ENCODE measurements at regions not wholly inside any gene's neighbourhood (a gene's known extent, or its start where the extent isn't known, plus 50 kb on each side); places are given as distances from the start of the nearest gene placed in this dataset.
"Not testable (repeated sequence)": the region's sequence is repeated elsewhere in the genome, so short reads cannot be mapped to it uniquely, and the experiment has no call there.

GRCh38 chr13:33340631-33341030 is 55.1 kb upstream of the STARD13 start:
- Mint-ChIP-seq H3K9me3 (no peaks in the 10 kb centered on the region), H3K36me3 (ENCODE audit: low read depth) (no peaks in the 10 kb centered on the region), H3K27me3 (no peaks in the 10 kb centered on the region), H3K27ac (no peak overlapping the region), H3K4me1 (ENCODE audit: low read depth) (no peaks in the 10 kb centered on the region), H3K4me3 (no peak overlapping the region)

- Mint-ChIP-seq H3K27me3 (no peaks in the 10 kb centered on the region), H3K9me3 (no peaks in the 10 kb centered on the region), H3K27ac (no peak overlapping the region), H3K4me3 (no peak overlapping the region), H3K36me3 (ENCODE audit: low read depth) (no peaks in the 10 kb centered on the region), H3K4me1 (ENCODE audit: low read depth) (no peaks in the 10 kb centered on the region)
Observed at GRCh38 chr13:33341861-33342452, 56.4 kb upstream of the STARD13 start.

GRCh38 chr13:33345842-33346241 is 60.3 kb upstream of the STARD13 start:
- Mint-ChIP-seq H3K27me3 (peaks cover 15% of the 10 kb centered on the region), H3K4me3 (no peak overlapping the region)

GRCh38 chr13:33347861-33348260 is 62.3 kb upstream of the STARD13 start:
- Mint-ChIP-seq H3K4me1 (ENCODE audit: low read depth) (peaks cover 7% of the 10 kb centered on the region), H3K27me3 (peaks cover 35% of the 10 kb centered on the region), H3K36me3 (ENCODE audit: low read depth) (no peaks in the 10 kb centered on the region), H3K4me3 (no peak overlapping the region), H3K27ac (no peak overlapping the region), H3K9me3 (no peaks in the 10 kb centered on the region)

More at GRCh38 chr13:33345842-33346241, 60.3 kb upstream of the STARD13 start:
- peaks cover 3% of the 10 kb centered on the region for H3K4me1 Mint-ChIP-seq (ENCODE audit: low read depth)
- H3K9me3 Mint-ChIP-seq = no peaks in the 10 kb centered on the region
- H3K36me3 Mint-ChIP-seq (ENCODE audit: low read depth) = no peaks in the 10 kb centered on the region
- H3K27ac Mint-ChIP-seq = no peak overlapping the region

- Mint-ChIP-seq H3K36me3 (ENCODE audit: low read depth) (no peaks in the 10 kb centered on the region), H3K4me1 (ENCODE audit: low read depth) (peaks cover 11% of the 10 kb centered on the region), H3K9me3 (no peaks in the 10 kb centered on the region), H3K27me3 (peaks cover 40% of the 10 kb centered on the region), H3K4me3 (no peak overlapping the region), H3K27ac (no peak overlapping the region)
Observed at GRCh38 chr13:33348366-33348765, 62.8 kb upstream of the STARD13 start.

- H3K4me1 Mint-ChIP-seq (ENCODE audit: low read depth) = peaks cover 11% of the 10 kb centered on the region
- H3K27ac Mint-ChIP-seq = no peak overlapping the region
- no peak overlapping the region for H3K4me3 Mint-ChIP-seq
- H3K36me3 Mint-ChIP-seq (ENCODE audit: low read depth) = no peaks in the 10 kb centered on the region
- peaks cover 50% of the 10 kb centered on the region for H3K27me3 Mint-ChIP-seq
- H3K9me3 Mint-ChIP-seq = no peaks in the 10 kb centered on the region
Observed at GRCh38 chr13:33349288-33349985, 63.9 kb upstream of the STARD13 start.

GRCh38 chr13:33349986-33350826 is 64.7 kb upstream of the STARD13 start:
- Mint-ChIP-seq H3K36me3 (ENCODE audit: low read depth) (no peaks in the 10 kb centered on the region), H3K27me3 (peaks cover 52% of the 10 kb centered on the region), H3K9me3 (no peaks in the 10 kb centered on the region), H3K4me3 (peak overlapping the region; percentile 48), H3K4me1 (ENCODE audit: low read depth) (peaks cover 11% of the 10 kb centered on the region), H3K27ac (no peak overlapping the region)

GRCh38 chr13:33351319-33351718 is 65.8 kb upstream of the STARD13 start:
- no peaks in the 10 kb centered on the region for H3K36me3 Mint-ChIP-seq (ENCODE audit: low read depth)
- no peak overlapping the region for H3K4me3 Mint-ChIP-seq
- no peak overlapping the region for H3K27ac Mint-ChIP-seq
- peaks cover 62% of the 10 kb centered on the region for H3K27me3 Mint-ChIP-seq
- H3K4me1 Mint-ChIP-seq (ENCODE audit: low read depth) = peaks cover 11% of the 10 kb centered on the region
- no peaks in the 10 kb centered on the region for H3K9me3 Mint-ChIP-seq

GRCh38 chr13:33352041-33352440 is 66.5 kb upstream of the STARD13 start:
- Mint-ChIP-seq H3K9me3 (no peaks in the 10 kb centered on the region), H3K4me1 (ENCODE audit: low read depth) (peaks cover 11% of the 10 kb centered on the region), H3K27ac (no peak overlapping the region), H3K4me3 (no peak overlapping the region), H3K27me3 (peaks cover 64% of the 10 kb centered on the region), H3K36me3 (ENCODE audit: low read depth) (no peaks in the 10 kb centered on the region)

- H3K4me3 Mint-ChIP-seq = no peak overlapping the region
- no peaks in the 10 kb centered on the region for H3K9me3 Mint-ChIP-seq
- H3K27me3 Mint-ChIP-seq = peaks cover 68% of the 10 kb centered on the region
- no peaks in the 10 kb centered on the region for H3K36me3 Mint-ChIP-seq (ENCODE audit: low read depth)
- peaks cover 11% of the 10 kb centered on the region for H3K4me1 Mint-ChIP-seq (ENCODE audit: low read depth)
- no peak overlapping the region for H3K27ac Mint-ChIP-seq
Observed at GRCh38 chr13:33352526-33352925, 67.0 kb upstream of the STARD13 start.

- peaks cover 68% of the 10 kb centered on the region for H3K27me3 Mint-ChIP-seq
- no peaks in the 10 kb centered on the region for H3K9me3 Mint-ChIP-seq
- peak overlapping the region; percentile 26 for H3K27ac Mint-ChIP-seq
- no peak overlapping the region for H3K4me3 Mint-ChIP-seq
- H3K4me1 Mint-ChIP-seq (ENCODE audit: low read depth) = peaks cover 11% of the 10 kb centered on the region
- no peaks in the 10 kb centered on the region for H3K36me3 Mint-ChIP-seq (ENCODE audit: low read depth)
Observed at GRCh38 chr13:33353210-33353609, 67.7 kb upstream of the STARD13 start.

- peaks cover 63% of the 10 kb centered on the region for H3K27me3 Mint-ChIP-seq
- no peaks in the 10 kb centered on the region for H3K36me3 Mint-ChIP-seq (ENCODE audit: low read depth)
- H3K9me3 Mint-ChIP-seq = no peaks in the 10 kb centered on the region
- no peak overlapping the region for H3K4me3 Mint-ChIP-seq
- no peak overlapping the region for H3K27ac Mint-ChIP-seq
- peaks cover 11% of the 10 kb centered on the region for H3K4me1 Mint-ChIP-seq (ENCODE audit: low read depth)
Observed at GRCh38 chr13:33353646-33354045, 68.1 kb upstream of the STARD13 start.

GRCh38 chr13:33355201-33355895 is 69.8 kb upstream of the STARD13 start:
- peaks cover 61% of the 10 kb centered on the region for H3K27me3 Mint-ChIP-seq
- H3K9me3 Mint-ChIP-seq = no peaks in the 10 kb centered on the region
- H3K4me3 Mint-ChIP-seq = no peak overlapping the region
- H3K4me1 Mint-ChIP-seq (ENCODE audit: low read depth) = peaks cover 11% of the 10 kb centered on the region
- H3K36me3 Mint-ChIP-seq (ENCODE audit: low read depth) = no peaks in the 10 kb centered on the region
- no peak overlapping the region for H3K27ac Mint-ChIP-seq

- not testable (repeated sequence) for H3K4me3 Mint-ChIP-seq; H3K9me3 Mint-ChIP-seq; H3K27ac Mint-ChIP-seq; H3K36me3 Mint-ChIP-seq (ENCODE audit: low read depth); H3K4me1 Mint-ChIP-seq (ENCODE audit: low read depth)
- peaks cover 47% of the 10 kb centered on the region for H3K27me3 Mint-ChIP-seq
Observed at GRCh38 chr13:33358076-33358475, 72.5 kb upstream of the STARD13 start.

Data from stimulated activated naive CD8-positive, alpha-beta T cell treated with anti-CD3 and anti-CD28 coated beads, Interleukin-15, Interleukin-2, amounts not matched to agents 100 ng/mL and 50 ng/mL, for 24 hours (primary cell).